ENCODE measurements at regions not wholly inside any gene's neighbourhood (a gene's known extent, or its start where the extent isn't known, plus 50 kb on each side); places are given as distances from the start of the nearest gene placed in this dataset.

DNA sequence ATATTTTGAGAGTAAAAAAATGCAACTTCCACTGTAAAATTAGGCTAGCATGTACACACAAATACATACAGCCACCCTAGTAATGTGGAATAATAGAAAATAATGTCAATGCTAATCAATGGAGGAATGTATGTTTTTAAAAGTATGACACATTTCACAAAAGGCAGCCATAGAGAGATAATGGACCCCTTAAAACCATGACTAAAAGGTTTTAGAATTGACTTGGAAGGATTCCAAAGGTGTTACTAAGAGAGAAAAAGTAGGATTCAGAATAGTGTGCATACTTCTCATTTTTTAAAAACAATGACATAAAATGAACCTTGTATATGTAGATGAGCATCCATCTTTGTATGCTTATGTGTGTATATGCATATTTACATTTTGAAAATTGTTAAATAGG is 597.9 kb upstream of the PCDH9 start:
- no peak for DNase-seq (ENCODE audit: low spot score)
- in situ Hi-C loops (cut with MboI; ENCODE audit: low pct_unique_long_range_greater_than_20kb, low sequenced_read_pairs, unreplicated experiment), result no loop called here
- TF ChIP-seq, protein P1, sequence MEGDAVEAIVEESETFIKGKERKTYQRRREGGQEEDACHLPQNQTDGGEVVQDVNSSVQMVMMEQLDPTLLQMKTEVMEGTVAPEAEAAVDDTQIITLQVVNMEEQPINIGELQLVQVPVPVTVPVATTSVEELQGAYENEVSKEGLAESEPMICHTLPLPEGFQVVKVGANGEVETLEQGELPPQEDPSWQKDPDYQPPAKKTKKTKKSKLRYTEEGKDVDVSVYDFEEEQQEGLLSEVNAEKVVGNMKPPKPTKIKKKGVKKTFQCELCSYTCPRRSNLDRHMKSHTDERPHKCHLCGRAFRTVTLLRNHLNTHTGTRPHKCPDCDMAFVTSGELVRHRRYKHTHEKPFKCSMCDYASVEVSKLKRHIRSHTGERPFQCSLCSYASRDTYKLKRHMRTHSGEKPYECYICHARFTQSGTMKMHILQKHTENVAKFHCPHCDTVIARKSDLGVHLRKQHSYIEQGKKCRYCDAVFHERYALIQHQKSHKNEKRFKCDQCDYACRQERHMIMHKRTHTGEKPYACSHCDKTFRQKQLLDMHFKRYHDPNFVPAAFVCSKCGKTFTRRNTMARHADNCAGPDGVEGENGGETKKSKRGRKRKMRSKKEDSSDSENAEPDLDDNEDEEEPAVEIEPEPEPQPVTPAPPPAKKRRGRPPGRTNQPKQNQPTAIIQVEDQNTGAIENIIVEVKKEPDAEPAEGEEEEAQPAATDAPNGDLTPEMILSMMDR (IDR thresholded peaks at IDR 0.05; ENCODE audit: extremely low read depth, insufficient read depth, missing control alignments), result no peak

DNA sequence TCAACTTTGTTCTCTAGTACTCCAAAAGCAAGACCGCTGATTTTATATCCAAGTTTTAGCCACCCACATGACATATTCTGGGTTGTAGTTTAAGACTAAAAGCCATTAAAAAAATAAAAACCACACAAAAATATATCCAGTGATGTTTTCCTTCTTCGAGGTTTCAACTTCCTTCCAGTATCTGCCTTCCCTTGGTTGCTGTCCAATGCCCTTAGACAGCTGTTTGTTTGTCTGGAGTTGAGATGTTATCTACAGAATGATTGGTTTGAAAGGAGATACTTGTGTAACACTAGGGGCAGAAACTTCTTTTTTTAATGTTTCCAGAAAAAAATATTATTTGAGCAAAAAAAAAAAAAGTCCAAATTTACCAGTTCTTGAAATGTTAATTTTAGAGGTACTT is 591.5 kb upstream of the PCDH9 start:
- in situ Hi-C loops (cut with MboI; ENCODE audit: low pct_unique_long_range_greater_than_20kb, low sequenced_read_pairs, unreplicated experiment), result no loop called here
- TF ChIP-seq, protein P1 (IDR thresholded peaks at IDR 0.05; ENCODE audit: extremely low read depth, insufficient read depth, missing control alignments), result no peak
- no peak for DNase-seq (ENCODE audit: low spot score)

DNA sequence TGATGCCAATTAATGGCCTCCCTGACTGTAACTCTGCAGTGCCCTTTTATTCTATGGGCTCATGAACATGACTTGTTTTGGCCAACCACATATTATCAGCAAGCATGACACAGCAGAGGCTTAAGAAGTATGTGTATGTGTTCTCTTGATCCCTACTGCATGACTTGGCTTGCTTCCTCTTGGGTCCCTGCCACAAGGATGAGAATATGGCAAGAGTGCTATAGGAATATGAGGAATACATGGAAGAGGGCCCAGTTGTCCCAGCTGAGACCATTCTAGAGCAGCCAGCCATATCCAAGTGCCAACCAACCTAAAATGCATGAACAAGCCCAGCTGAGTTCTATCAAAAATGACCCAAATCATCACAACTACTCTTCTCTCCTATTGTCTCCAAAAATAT is 576.7 kb upstream of the PCDH9 start:
- in situ Hi-C loops (cut with MboI; ENCODE audit: low pct_unique_long_range_greater_than_20kb, low sequenced_read_pairs, unreplicated experiment), result no loop called here
- TF ChIP-seq, protein P1 (IDR thresholded peaks at IDR 0.05; ENCODE audit: extremely low read depth, insufficient read depth, missing control alignments), result no peak

DNA sequence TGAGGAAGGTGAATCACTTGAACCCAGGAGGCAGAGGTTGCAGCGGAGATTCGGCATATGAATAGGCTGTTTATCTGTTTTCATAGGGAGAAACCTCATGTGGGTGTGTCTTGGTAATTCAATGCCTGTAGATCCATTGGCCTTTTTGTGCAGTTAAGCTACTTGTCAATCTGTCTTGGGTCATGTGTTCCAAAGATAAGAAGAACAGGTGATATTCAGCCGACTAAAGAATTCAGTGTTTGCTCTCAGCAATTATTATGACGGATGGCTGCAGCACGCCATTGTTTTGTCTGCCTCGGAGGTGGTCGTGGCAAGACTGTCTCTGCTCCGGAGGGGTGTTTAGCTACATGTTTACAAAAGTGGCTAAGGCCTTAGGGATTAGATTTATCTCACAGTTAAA is 573.0 kb upstream of the PCDH9 start:
- TF ChIP-seq, protein P1 (IDR thresholded peaks at IDR 0.05; ENCODE audit: extremely low read depth, insufficient read depth, missing control alignments), result no peak
- DNase-seq (ENCODE audit: low spot score), result no peak
- in situ Hi-C loops (cut with MboI; ENCODE audit: low pct_unique_long_range_greater_than_20kb, low sequenced_read_pairs, unreplicated experiment), result no loop called here

More for the DNA sequence above, 576.7 kb upstream of the PCDH9 start:
- DNase-seq (ENCODE audit: low spot score), result no peak

DNA sequence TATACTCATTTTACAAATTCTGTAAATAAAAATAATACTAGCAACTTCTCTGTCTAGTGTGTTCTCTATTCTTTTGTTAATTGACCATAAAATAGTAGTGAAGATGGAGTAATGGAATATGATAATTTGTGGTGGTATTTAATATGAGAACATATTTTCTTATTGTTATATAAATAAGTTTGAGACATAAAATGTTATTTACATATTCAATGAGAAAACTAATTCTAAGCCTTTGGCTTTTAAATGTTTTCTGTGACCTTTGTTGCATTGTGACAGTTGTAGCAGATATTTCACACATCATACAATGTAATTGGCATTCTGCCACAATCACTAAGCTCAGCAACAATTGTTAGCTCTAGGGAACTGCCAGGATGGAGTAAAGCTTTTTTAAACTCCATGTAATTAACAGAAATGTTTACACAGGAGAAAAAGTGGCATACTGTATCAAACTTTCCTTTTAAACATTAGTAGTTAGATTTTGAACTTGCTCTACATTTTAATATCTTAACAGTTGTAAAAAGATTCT is 562.1 kb upstream of the PCDH9 start:
- no peak for DNase-seq (ENCODE audit: low spot score)
- in situ Hi-C loops (cut with MboI; ENCODE audit: low pct_unique_long_range_greater_than_20kb, low sequenced_read_pairs, unreplicated experiment), result no loop called here

DNA sequence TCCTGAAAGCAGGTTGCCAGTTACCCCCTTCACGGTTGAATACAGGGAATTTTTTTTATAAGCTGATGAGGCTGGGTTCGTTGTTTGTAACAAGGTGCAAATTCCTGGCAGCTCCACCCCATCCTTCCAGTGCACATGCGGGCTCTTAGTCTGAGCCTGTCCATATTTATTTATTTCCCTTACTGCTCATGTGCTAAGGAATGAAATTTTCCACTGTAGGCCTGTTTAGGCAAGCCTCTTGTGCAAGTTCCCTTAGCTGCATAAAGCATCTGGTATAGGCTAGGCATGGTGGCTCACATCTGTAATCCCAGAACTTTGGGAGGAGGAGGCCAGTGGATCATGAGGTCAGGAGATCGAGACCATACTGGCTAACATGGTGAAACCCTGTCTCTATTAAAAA is 560.9 kb upstream of the PCDH9 start:
- in situ Hi-C loops (cut with MboI; ENCODE audit: low pct_unique_long_range_greater_than_20kb, low sequenced_read_pairs, unreplicated experiment), result no loop called here
- DNase-seq (ENCODE audit: low spot score), result no peak
- TF ChIP-seq, protein P1 (IDR thresholded peaks at IDR 0.05; ENCODE audit: extremely low read depth, insufficient read depth, missing control alignments), result no peak

More for the DNA sequence above, 562.1 kb upstream of the PCDH9 start:
- TF ChIP-seq, protein P1 (IDR thresholded peaks at IDR 0.05; ENCODE audit: extremely low read depth, insufficient read depth, missing control alignments), result no peak

DNA sequence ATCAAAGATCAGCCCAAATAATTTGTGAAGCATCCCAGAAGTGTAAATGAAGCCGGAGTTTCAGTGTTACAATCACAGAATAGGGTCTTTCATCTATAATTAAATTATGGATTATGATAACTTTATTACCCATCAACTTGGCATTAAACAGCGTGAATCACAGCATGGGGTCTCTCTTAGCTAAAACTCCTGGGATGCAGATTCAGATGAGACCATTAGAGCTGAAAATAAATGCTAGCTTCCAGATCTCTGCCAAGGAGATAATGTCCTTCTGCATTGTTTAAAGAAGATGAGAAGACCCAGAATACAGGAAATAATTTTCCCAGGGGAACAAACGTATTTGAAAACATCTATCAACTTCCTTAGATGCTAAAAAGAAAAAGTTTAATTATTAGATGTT is 546.0 kb upstream of the PCDH9 start:
- DNase-seq (ENCODE audit: low spot score), result no peak
- in situ Hi-C loops (cut with MboI; ENCODE audit: low pct_unique_long_range_greater_than_20kb, low sequenced_read_pairs, unreplicated experiment), result no loop called here
- TF ChIP-seq, protein P1 (IDR thresholded peaks at IDR 0.05; ENCODE audit: extremely low read depth, insufficient read depth, missing control alignments), result no peak

All from GM13977 (cell line).